ENCODE measurements at regions not wholly inside any gene's neighbourhood (a gene's known extent, or its start where the extent isn't known, plus 50 kb on each side); places are given as distances from the start of the nearest gene placed in this dataset.

- TF ChIP-seq USF1 (IDR thresholded peaks at IDR 0.05; ENCODE audit: borderline replicate concordance, low read depth), result no peak
These were observed 61.7 kb downstream of the ADRA2C start (continued) for GRCh38 chr4:3827616-3828492.

- H3K79me2 ChIP-seq (ENCODE audit: insufficient read depth), result no peaks in the 10 kb centered on the region
- CTCF ChIA-PET, result interaction anchor here (1.3 to 3.3 kb wide), 4 partner anchors 9 to 52 kb away, joined by 3 to 14 read pairs (median 8); no protein-coding TSS in a partner anchor
- peak overlapping the region in 1 of 2 experiments; percentile 83; a peak in 2 of 4 replicates for H3K27ac ChIP-seq (ENCODE audit: low read depth in 2 of 2, low read length in 1 of 2)
- no peak for DNase-seq
- H3K9me2 ChIP-seq, result no peaks in the 10 kb centered on the region
- H3K9me3 ChIP-seq, result no peaks in the 10 kb centered on the region
- H3K9ac ChIP-seq, result no peak overlapping the region
- no peaks in the 10 kb centered on the region for H4K20me1 ChIP-seq (ENCODE audit: insufficient read depth)
- 56% methylated on average over 3 of the region's 9 CpGs for WGBS (ENCODE audit: low lambda C conversion rate)
- no peak for TF ChIP-seq EP300 (IDR thresholded peaks at IDR 0.05; ENCODE audit: borderline replicate concordance in 1 of 2, low read depth in 1 of 2, low read length in 1 of 2)
- no peak for TF ChIP-seq ZBTB33 (IDR thresholded peaks at IDR 0.05; ENCODE audit: borderline replicate concordance, low read depth)
- no peak for TF ChIP-seq IRF3 (IDR thresholded peaks at IDR 0.05; ENCODE audit: low read depth, low read length)
- TF ChIP-seq EZH2phosphoT487 (IDR thresholded peaks at IDR 0.05; ENCODE audit: borderline replicate concordance, low read depth), result no peak
- TF ChIP-seq TAF1 (IDR thresholded peaks at IDR 0.05; ENCODE audit: borderline replicate concordance, low read depth, low read length), result no peak
- no peaks in the 10 kb centered on the region for H3K36me3 ChIP-seq (replicated peaks in 1 of 2; ENCODE audit: control insufficient read depth in 1 of 2, insufficient read depth in 2 of 2, low read length in 1 of 2)
- H3F3A ChIP-seq (replicated peaks; ENCODE audit: insufficient read depth), result no peaks in the 10 kb centered on the region
- peaks cover 0 to 37% of the 10 kb centered on the region in 2 experiments; a peak in 2 of 4 replicates for H3K4me1 ChIP-seq (ENCODE audit: control insufficient read depth in 1 of 2, insufficient read depth in 2 of 2, low read depth in 1 of 2, low read length in 1 of 2)
- H2AFZ ChIP-seq (ENCODE audit: low read depth), result no peak overlapping the region
- no peaks in the 10 kb centered on the region for H3K27me3 ChIP-seq (ENCODE audit: insufficient read depth)
- POLR2A ChIA-PET, result interaction anchor here (2.1 kb wide), 1 partner anchor 42 kb away, joined by 10 read pairs; no protein-coding TSS in a partner anchor
- no peak overlapping the region for H3K4me2 ChIP-seq
- H3K4me3 ChIP-seq (ENCODE audit: low read depth in 2 of 2, low read length in 1 of 2), result no peak overlapping the region
These were observed 62.4 kb downstream of the ADRA2C start for GRCh38 chr4:3828546-3828945.
